ENCODE measurements at regions not wholly inside any gene's neighbourhood (a gene's known extent, or its start where the extent isn't known, plus 50 kb on each side); places are given as distances from the start of the nearest gene placed in this dataset.

DNA sequence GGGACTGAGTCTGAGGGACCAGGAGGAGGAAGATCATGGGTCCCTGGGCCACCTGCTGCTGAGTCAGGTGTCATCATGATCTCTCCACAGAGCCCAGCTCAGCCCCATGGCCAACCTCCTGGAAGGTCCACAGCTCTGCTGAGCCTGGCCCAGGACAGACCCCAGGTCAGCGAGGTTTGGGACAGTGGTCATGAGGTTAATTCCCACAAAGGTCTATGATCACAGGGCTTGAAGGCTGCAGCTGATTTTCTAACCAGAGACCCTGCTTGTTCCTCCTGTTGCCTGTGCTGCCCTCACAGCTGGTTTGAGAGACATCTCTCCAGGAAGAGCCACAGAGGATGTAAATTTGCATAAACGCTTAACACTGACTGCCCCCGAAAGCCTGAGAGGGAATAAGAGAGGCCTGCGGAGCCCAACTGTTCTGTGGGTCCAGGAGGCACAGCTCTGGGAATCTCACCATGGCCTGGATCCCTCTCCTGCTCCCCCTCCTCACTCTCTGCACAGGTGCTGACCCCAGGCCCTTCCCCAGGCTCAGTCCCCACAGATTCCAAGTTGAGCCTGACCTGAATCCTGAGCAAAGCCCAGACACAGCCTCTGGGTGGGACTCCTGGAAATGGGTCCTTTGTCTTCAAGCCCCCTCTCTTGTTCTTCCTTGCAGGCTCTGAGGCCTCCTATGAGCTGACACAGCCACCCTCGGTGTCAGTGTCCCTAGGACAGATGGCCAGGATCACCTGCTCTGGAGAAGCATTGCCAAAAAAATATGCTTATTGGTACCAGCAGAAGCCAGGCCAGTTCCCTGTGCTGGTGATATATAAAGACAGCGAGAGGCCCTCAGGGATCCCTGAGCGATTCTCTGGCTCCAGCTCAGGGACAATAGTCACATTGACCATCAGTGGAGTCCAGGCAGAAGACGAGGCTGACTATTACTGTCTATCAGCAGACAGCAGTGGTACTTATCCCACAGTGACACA is 102.8 kb downstream of the GGTLC2 start:
- ChIA-PET POLR2A (no interaction called here), CTCF (interaction anchor here (1.1 to 4.8 kb wide), 4 partner anchors 27 to 213 kb away, joined by 3 to 16 read pairs (median 4); no protein-coding TSS in a partner anchor)
- no peak for TF ChIP-seq CTCF (IDR thresholded peaks at IDR 0.05; ENCODE audit: insufficient read depth, low read length, missing control alignments)
- no peak overlapping the region for H3K4me3 ChIP-seq (ENCODE audit: low read depth, low read length)
- no peak for DNase-seq (ENCODE audit: low read depth, low spot score)

GRCh38 chr22:22748297-22748743 is 103.9 kb downstream of the GGTLC2 start:
- CTCF ChIA-PET: interaction anchor here (0.6 to 1.6 kb wide), 4 partner anchors 12 to 284 kb away, joined by 3 to 5 read pairs (median 4); no protein-coding TSS in a partner anchor
- peak; percentile 71 for TF ChIP-seq CTCF (IDR thresholded peaks at IDR 0.05; ENCODE audit: insufficient read depth, low read length, missing control alignments)
- POLR2A ChIA-PET: no interaction called here
- DNase-seq (ENCODE audit: low read depth, low spot score): no peak
- H3K4me3 ChIP-seq (ENCODE audit: low read depth, low read length): no peak overlapping the region

GRCh38 chr22:22748756-22749155 is 104.3 kb downstream of the GGTLC2 start:
- POLR2A ChIA-PET: no interaction called here
- no peak overlapping the region for H3K4me3 ChIP-seq (ENCODE audit: low read depth, low read length)
- no peak for DNase-seq (ENCODE audit: low read depth, low spot score)
- CTCF ChIA-PET: interaction anchor here (0.6 to 2.5 kb wide), 6 partner anchors 12 to 285 kb away, joined by 3 to 9 read pairs (median 4); no protein-coding TSS in a partner anchor
- no peak for TF ChIP-seq CTCF (IDR thresholded peaks at IDR 0.05; ENCODE audit: insufficient read depth, low read length, missing control alignments)

DNA sequence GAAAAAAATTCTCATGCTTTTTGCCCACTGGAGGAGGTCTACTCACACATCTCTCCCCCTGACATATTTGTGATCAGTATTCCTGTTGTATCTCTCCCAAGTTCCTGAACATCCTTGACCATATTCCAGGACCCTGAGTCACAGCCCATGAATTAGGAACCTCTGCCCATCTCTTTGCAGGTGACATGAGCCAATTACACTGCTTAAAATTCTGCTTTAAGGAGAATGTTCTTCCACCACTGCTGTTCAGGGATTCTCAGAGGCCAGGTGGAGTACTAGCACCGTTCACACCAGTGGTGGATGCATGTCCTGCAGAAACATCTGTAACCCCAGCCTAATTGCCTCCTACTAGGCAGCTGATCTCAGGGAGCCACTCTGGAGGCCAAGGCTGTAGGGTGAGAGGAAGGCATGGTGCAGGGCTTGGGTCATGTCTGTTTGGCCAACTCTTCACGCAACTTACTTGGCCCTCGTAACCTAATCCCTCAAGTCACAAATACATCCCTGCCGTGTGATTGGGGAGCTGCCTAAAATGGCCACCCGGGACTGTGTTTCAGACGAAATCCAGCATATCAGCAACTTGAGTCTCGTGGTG is 104.8 kb downstream of the GGTLC2 start:
- H3K4me3 ChIP-seq (ENCODE audit: low read depth, low read length): no peak overlapping the region
- no peak for DNase-seq (ENCODE audit: low read depth, low spot score)
- no peak for TF ChIP-seq CTCF (IDR thresholded peaks at IDR 0.05; ENCODE audit: insufficient read depth, low read length, missing control alignments)
- CTCF ChIA-PET: interaction anchor here (0.6 to 2.5 kb wide), 6 partner anchors 11 to 285 kb away, joined by 3 to 9 read pairs (median 4); no protein-coding TSS in a partner anchor
- POLR2A ChIA-PET: no interaction called here

- POLR2A ChIA-PET: no interaction called here
- TF ChIP-seq CTCF (IDR thresholded peaks at IDR 0.05; ENCODE audit: insufficient read depth, low read length, missing control alignments): no peak
- no peak for DNase-seq (ENCODE audit: low read depth, low spot score)
- CTCF ChIA-PET: interaction anchor here (1.0 to 4.1 kb wide), 3 partner anchors 9 to 205 kb away, joined by 3 to 14 read pairs (median 9); no protein-coding TSS in a partner anchor
- no peak overlapping the region for H3K4me3 ChIP-seq (ENCODE audit: low read depth, low read length)
These were observed 106.1 kb downstream of the GGTLC2 start for GRCh38 chr22:22750335-22751042.

Data from AG04449 (cell line).